ENCODE measurements at regions not wholly inside any gene's neighbourhood (a gene's known extent, or its start where the extent isn't known, plus 50 kb on each side); places are given as distances from the start of the nearest gene placed in this dataset.

DNA sequence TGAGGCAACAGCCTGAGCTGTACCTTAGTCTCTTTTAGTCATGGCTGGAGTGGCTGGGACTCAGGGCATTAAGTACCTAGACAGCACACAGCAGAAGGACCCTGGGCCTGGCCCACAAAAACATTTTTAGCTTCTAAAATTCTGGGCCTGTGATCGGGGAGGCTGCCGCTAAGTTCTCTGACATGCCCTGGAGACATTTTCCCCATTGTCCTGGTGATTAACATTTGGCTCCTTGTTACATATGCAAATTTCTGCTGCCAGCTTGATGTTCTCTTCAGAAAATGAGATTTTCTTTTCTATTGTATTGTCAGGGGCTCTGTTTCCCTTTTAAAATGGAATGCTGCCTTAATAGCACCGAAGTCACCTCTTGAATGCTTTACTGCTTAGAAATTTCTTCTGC, 952.4 kb downstream of the TRAM1L1 start:
- TF ChIP-seq EP300 (IDR thresholded peaks at IDR 0.05) (no peak), POLR2A (IDR thresholded peaks at IDR 0.05) (no peak), POLR2AphosphoS5 (IDR thresholded peaks at IDR 0.05) (no peak)
- TF ChIP-seq, protein P1, sequence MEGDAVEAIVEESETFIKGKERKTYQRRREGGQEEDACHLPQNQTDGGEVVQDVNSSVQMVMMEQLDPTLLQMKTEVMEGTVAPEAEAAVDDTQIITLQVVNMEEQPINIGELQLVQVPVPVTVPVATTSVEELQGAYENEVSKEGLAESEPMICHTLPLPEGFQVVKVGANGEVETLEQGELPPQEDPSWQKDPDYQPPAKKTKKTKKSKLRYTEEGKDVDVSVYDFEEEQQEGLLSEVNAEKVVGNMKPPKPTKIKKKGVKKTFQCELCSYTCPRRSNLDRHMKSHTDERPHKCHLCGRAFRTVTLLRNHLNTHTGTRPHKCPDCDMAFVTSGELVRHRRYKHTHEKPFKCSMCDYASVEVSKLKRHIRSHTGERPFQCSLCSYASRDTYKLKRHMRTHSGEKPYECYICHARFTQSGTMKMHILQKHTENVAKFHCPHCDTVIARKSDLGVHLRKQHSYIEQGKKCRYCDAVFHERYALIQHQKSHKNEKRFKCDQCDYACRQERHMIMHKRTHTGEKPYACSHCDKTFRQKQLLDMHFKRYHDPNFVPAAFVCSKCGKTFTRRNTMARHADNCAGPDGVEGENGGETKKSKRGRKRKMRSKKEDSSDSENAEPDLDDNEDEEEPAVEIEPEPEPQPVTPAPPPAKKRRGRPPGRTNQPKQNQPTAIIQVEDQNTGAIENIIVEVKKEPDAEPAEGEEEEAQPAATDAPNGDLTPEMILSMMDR (IDR thresholded peaks at IDR 0.05) = no peak

Measured in suprapubic skin (tissue), 4 donors.